ENCODE measurements at regions not wholly inside any gene's neighbourhood (a gene's known extent, or its start where the extent isn't known, plus 50 kb on each side); places are given as distances from the start of the nearest gene placed in this dataset.

DNA sequence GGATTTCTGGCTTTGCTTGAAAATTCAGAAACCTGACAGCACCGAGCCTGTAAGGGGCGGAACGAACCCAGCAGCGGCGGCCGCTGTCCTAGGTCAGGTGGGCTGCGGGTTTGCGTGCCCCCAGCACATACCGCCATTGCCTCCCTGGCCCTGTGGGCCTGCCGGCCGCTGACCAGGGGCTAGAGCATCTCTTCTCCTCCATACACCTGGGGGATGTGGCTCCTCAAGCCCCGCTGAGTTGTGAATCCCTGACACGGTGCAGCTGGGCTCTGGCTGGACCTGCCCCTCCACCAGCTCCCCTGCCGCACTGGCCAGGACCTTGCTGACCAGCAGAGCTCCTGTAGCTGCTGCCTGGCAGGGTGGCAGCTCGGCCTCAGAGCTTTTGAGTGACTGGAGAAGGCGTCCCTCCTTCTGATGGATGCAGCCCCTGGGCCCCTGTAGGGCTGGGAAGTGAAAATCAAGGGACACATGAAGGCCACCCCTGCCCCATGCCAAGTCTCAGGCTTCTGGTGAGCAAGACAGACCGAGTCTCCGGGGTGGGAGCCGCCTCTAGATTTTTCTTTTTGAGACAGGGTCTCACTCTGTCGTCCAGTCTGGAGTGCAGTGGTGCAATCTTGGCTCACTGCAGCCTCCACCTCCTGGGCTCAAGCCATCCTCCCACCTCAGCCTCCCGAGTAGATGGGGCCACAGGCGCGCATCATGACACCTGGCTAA lies 184.9 kb upstream of the SFSWAP start:
- TF ChIP-seq, protein P1, sequence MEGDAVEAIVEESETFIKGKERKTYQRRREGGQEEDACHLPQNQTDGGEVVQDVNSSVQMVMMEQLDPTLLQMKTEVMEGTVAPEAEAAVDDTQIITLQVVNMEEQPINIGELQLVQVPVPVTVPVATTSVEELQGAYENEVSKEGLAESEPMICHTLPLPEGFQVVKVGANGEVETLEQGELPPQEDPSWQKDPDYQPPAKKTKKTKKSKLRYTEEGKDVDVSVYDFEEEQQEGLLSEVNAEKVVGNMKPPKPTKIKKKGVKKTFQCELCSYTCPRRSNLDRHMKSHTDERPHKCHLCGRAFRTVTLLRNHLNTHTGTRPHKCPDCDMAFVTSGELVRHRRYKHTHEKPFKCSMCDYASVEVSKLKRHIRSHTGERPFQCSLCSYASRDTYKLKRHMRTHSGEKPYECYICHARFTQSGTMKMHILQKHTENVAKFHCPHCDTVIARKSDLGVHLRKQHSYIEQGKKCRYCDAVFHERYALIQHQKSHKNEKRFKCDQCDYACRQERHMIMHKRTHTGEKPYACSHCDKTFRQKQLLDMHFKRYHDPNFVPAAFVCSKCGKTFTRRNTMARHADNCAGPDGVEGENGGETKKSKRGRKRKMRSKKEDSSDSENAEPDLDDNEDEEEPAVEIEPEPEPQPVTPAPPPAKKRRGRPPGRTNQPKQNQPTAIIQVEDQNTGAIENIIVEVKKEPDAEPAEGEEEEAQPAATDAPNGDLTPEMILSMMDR (IDR thresholded peaks at IDR 0.05), result no peak
- TF ChIP-seq POLR2A (IDR thresholded peaks at IDR 0.05), result no peak
- Histone ChIP-seq H3K36me3 (no peaks in the 10 kb centered on the region), H3K4me1 (no peaks in the 10 kb centered on the region), H3K27ac (no peak overlapping the region), H3K4me3 (no peak overlapping the region), H3K9me3 (no peaks in the 10 kb centered on the region), H3K27me3 (no peaks in the 10 kb centered on the region)
- no peak for DNase-seq

DNA sequence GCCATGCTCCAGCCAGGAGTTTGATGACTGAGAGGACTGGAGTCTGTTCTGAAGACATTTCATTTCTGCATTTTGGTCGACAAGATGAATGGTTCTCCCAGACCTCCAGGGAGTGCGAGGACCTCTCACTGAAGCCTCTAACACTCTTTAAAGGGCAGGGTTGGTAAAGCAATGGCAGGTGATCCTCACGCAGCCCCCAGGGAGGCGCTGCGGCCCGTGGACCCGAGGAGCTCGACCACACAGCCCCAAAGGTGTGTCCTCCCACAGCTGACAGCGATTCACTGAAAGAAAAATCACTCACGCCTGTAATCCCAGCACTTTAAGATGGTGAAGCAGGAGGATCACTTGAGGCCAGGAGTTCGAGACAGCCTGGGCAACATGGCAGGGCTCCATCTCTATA lies 183.8 kb upstream of the SFSWAP start:
- no peaks in the 10 kb centered on the region for H3K9me3 ChIP-seq
- H3K27me3 ChIP-seq, result no peaks in the 10 kb centered on the region
- H3K4me1 ChIP-seq, result no peaks in the 10 kb centered on the region
- H3K36me3 ChIP-seq, result no peaks in the 10 kb centered on the region
- no peak for TF ChIP-seq POLR2A (IDR thresholded peaks at IDR 0.05)
- TF ChIP-seq, protein P1 (IDR thresholded peaks at IDR 0.05), result no peak
- H3K27ac ChIP-seq, result no peak overlapping the region
- no peak for DNase-seq
- no peak overlapping the region for H3K4me3 ChIP-seq

GRCh38 chr12:131527736-131528135 lies 183.2 kb upstream of the SFSWAP start:
- H3K27me3 ChIP-seq, result no peaks in the 10 kb centered on the region
- H3K4me1 ChIP-seq, result no peaks in the 10 kb centered on the region
- no peak for DNase-seq
- H3K9me3 ChIP-seq, result no peaks in the 10 kb centered on the region
- TF ChIP-seq, protein P1 (IDR thresholded peaks at IDR 0.05), result no peak
- TF ChIP-seq POLR2A (IDR thresholded peaks at IDR 0.05), result no peak
- no peaks in the 10 kb centered on the region for H3K36me3 ChIP-seq
- no peak overlapping the region for H3K4me3 ChIP-seq
- H3K27ac ChIP-seq, result no peak overlapping the region

DNA sequence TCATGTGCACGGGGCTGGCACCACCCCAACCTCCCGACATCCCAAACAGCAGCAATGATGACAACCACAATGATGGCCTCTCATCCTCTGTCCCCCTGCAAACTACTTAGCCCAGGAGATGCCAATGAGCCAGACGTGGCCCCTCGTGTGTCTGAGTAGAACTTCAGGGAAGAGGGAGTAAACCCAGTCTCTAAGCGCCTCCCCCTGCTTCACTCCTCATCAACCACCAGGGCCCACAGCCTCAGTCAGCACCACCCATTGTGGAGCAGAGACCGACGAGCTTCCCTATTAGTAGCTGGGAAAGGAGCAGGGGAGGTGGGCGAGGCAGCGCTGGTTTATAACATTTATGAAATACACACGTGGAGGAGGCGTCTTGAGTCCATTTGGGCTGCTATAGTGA lies 182.7 kb upstream of the SFSWAP start:
- Histone ChIP-seq H3K27ac (no peak overlapping the region), H3K27me3 (no peaks in the 10 kb centered on the region), H3K36me3 (no peaks in the 10 kb centered on the region), H3K4me1 (no peaks in the 10 kb centered on the region), H3K9me3 (no peaks in the 10 kb centered on the region), H3K4me3 (no peak overlapping the region)
- no peak for TF ChIP-seq POLR2A (IDR thresholded peaks at IDR 0.05)
- TF ChIP-seq, protein P1 (IDR thresholded peaks at IDR 0.05), result no peak
- DNase-seq, result no peak

DNA sequence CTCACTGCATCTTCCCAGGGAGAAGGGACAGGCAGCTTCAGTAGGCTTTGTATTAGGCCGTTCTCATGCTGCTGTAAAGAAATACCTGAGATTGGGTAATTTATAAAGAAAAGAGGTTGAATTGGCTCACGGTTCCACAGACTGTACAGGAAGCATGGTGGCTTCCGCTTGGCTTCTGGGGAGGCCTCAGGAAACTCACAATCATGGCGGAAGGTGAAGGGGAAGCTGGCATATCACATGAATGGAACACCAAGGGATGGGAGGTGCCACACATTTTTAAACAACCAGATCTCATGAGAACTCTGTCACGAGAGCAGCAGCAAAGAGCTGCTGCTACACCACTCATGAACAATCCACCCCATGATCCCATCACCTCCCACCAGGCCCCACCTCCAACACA lies 182.2 kb upstream of the SFSWAP start:
- H3K9me3 ChIP-seq, result no peaks in the 10 kb centered on the region
- H3K36me3 ChIP-seq, result no peaks in the 10 kb centered on the region
- H3K4me3 ChIP-seq, result no peak overlapping the region
- H3K27ac ChIP-seq, result no peak overlapping the region
- no peaks in the 10 kb centered on the region for H3K4me1 ChIP-seq
- TF ChIP-seq, protein P1 (IDR thresholded peaks at IDR 0.05), result no peak
- no peak for TF ChIP-seq POLR2A (IDR thresholded peaks at IDR 0.05)
- H3K27me3 ChIP-seq, result no peaks in the 10 kb centered on the region
- DNase-seq, result no peak
